Ovary (tissue), 7 donors: ENCODE measurements at regions not wholly inside any gene's neighbourhood (a gene's known extent, or its start where the extent isn't known, plus 50 kb on each side); places are given as distances from the start of the nearest gene placed in this dataset.
"Not testable (repeated sequence)": the region's sequence is repeated elsewhere in the genome, so short reads cannot be mapped to it uniquely, and the experiment has no call there.

Source experiments
- DNase-seq, 5 donors: peaks; one replicate each; pipeline ENCODE4 v3.0.0-alpha.2; 2019 to 2020
- H3K27ac ChIP-seq, 2 donors: fragments of 200-600 bp; one replicate each; pipeline versions ENCODE4 v1.5.1 to v1.8.0; 2019 to 2022
- H3K27me3 ChIP-seq: fragments of 200-600 bp; one replicate; pipeline ENCODE4 v1.8.0; 2022
- H3K36me3 ChIP-seq: fragments of 200-600 bp; sonication (generic); one replicate; pipeline ENCODE4 v1.5.1; 2019
- H3K4me1 ChIP-seq: one replicate; pipeline ENCODE4 v1.8.1; 2013; ENCODE audit warnings: mild to moderate bottlenecking, moderate library complexity; ENCODE audit not compliant: insufficient read depth
- H3K4me3 ChIP-seq: fragments of 200-600 bp; sonication (generic); one replicate; pipeline ENCODE4 v1.5.1; 2017
- H3K9me3 ChIP-seq, 2 donors: fragments of 200-600 bp in 1 of 2; sonication (generic) in 1 of 2; one replicate each; pipeline versions ENCODE4 v1.5.1 to v1.8.1; 2013 to 2019; ENCODE audit warnings: mild to moderate bottlenecking in 1 of 2, moderate library complexity in 1 of 2
- EP300 ChIP-seq: sonication (generic); formaldehyde crosslinking; IDR thresholded peaks from one replicate; pipeline ENCODE4 v1.6.1; 2017; ENCODE audit warnings: antibody characterized with exemption
- POLR2A ChIP-seq: fragments of 450-650 bp; IDR thresholded peaks from one replicate; pipeline ENCODE4 v1.6.1; 2017; ENCODE audit warnings: antibody characterized with exemption, mild to moderate bottlenecking, moderate library complexity
- WGBS, 3 donors: extraction: QIAGEN DNeasy Blood & Tissue Kit in 1 of 3; methylation state at CpG; one replicate each; pipeline versions ENCODE4 v1.1.5 to v1.1.7; 2013 to 2017; 5-methylcytosine and 5-hydroxymethylcytosine counted together
- intact Hi-C, 4 donors: fragments of 100-400 bp; cut with DNase I; formaldehyde crosslinking; loops; one replicate each; pipeline versions ENCODE4 v1.11.0 to v1.15.1; 2022 to 2023
- TF ChIP-seq, protein P1 (sequence below), 3 donors: fragments of 450-650 bp in 2 of 3; fragments of 200-600 bp in 1 of 3; IDR thresholded peaks; one replicate each; pipeline versions ENCODE4 v1.5.1 to v1.8.0; 2016 to 2022; ENCODE audit warnings: antibody characterized with exemption in 3 of 3, mild to moderate bottlenecking in 1 of 3
- donor health status: DM: no; HTN: no; CAD: no; lungs with moderate emphysema.
- donor health status: DM: no; HTN: no; CAD: no.
- donor health status: Bipolar disorder and iron deficiency.
- donor health status: DM: no; HTN: no; CAD: no.
- donor health status: DM: yes; HTN: yes; CAD: no.

DNA sequence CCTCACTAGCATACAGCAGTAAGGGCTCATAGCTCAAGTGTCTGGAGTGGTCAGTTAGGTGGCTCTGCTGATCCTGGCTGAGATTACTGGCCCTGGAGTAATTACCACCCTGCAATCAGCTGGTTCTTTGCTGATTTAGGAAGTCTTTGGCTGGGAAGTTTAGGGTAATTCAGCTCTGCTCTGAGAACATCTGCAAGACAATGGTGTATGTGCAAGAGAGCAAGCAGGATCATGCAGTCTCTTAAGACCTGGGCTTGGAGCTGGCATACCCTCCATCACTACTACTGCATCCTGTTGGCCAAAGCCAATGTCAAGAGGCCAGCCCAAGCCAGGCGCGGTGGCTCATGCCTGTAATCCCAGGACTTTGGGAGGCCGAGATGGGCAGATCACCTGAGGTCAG is 159.0 kb downstream of the NDUFA12 start:
- no peaks in the 10 kb centered on the region for H3K4me1 ChIP-seq
- TF ChIP-seq, protein P1, sequence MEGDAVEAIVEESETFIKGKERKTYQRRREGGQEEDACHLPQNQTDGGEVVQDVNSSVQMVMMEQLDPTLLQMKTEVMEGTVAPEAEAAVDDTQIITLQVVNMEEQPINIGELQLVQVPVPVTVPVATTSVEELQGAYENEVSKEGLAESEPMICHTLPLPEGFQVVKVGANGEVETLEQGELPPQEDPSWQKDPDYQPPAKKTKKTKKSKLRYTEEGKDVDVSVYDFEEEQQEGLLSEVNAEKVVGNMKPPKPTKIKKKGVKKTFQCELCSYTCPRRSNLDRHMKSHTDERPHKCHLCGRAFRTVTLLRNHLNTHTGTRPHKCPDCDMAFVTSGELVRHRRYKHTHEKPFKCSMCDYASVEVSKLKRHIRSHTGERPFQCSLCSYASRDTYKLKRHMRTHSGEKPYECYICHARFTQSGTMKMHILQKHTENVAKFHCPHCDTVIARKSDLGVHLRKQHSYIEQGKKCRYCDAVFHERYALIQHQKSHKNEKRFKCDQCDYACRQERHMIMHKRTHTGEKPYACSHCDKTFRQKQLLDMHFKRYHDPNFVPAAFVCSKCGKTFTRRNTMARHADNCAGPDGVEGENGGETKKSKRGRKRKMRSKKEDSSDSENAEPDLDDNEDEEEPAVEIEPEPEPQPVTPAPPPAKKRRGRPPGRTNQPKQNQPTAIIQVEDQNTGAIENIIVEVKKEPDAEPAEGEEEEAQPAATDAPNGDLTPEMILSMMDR (IDR thresholded peaks at IDR 0.05): no peak
- TF ChIP-seq EP300: no peak
- TF ChIP-seq POLR2A: no peak
- intact Hi-C loops: no loop called here
- no peaks in the 10 kb centered on the region for H3K9me3 ChIP-seq
- no peak overlapping the region for H3K27ac ChIP-seq
- WGBS, 3 donors: 91 to 97% (median 94%) methylated on average over 3 of the region's 3 CpGs
- no peaks in the 10 kb centered on the region for H3K36me3 ChIP-seq
- no peak for DNase-seq
- H3K27me3 ChIP-seq: no peaks in the 10 kb centered on the region
- no peak overlapping the region for H3K4me3 ChIP-seq

DNA sequence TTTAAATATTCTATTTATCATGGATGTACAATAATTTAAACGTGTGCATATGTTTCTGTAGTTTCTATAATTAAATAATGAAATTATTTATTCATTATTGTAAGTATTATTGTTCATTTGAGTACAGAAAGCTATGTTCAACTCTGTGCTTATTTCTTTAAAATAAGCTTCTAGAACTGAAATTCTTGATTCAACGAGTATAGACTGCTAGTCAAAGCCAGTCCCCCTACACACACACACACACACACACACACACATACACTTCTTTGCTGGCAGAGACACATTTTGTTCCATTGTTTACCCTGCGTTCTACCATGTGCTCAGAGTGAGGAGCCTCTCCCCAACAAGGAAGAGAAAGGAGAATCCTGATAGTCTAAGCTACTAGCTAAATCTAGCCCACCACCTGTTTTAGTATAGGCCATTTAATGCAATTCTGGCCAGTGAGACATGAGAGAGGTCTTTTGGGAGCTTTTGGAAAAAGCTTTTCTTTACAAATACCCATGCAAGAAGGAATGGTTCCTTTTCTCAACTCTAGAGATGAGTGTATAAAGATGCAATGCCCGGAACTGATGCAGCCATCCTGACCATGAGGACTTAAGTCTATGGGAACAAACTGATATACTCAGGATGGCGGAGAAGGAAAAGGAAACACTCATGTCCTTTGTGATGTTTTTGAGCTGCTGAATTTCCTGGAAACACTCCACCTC is 161.4 kb downstream of the NDUFA12 start:
- Histone ChIP-seq H3K4me3 (no peak overlapping the region), H3K9me3 (no peaks in the 10 kb centered on the region), H3K36me3 (no peaks in the 10 kb centered on the region), H3K27me3 (no peaks in the 10 kb centered on the region), H3K4me1 (no peaks in the 10 kb centered on the region), H3K27ac (no peak overlapping the region)
- DNase-seq: no peak
- no peak for TF ChIP-seq POLR2A
- TF ChIP-seq, protein P1 (IDR thresholded peaks at IDR 0.05): no peak
- TF ChIP-seq EP300: no peak
- intact Hi-C loops: no loop called here
- 84 to 85% (median 84%) methylated on average over 5 of the region's 5 CpGs for whole genome bisulfite sequencing, 3 donors

DNA sequence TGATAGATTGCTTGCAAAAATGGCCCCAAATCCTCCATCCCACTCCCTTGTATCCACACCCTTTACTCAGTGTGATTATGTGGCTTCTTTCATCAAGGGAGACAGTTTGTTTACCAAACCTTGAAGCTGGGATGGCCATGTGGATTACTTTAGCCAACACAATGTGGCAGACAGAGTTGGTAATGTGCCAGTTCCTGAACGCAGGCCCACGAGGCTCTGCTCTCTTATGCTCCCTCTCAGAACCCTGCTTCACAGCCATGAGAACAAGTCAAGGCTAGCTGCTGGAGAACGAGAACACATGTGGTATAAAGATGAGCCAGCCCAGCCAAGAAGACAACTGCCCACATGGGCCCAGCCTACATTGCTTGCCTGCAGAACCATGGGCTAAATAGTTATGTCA is 162.3 kb downstream of the NDUFA12 start:
- TF ChIP-seq, protein P1 (IDR thresholded peaks at IDR 0.05): no peak
- TF ChIP-seq POLR2A (no peak), EP300 (no peak)
- WGBS, 3 donors: 40 to 45% (median 44%) methylated on average over 3 of the region's 3 CpGs
- no peaks in the 10 kb centered on the region for H3K9me3 ChIP-seq
- DNase-seq: no peak
- no peaks in the 10 kb centered on the region for H3K4me1 ChIP-seq
- no peaks in the 10 kb centered on the region for H3K36me3 ChIP-seq
- H3K27ac ChIP-seq: no peak overlapping the region
- intact Hi-C loops: no loop called here
- H3K27me3 ChIP-seq: no peaks in the 10 kb centered on the region
- no peak overlapping the region for H3K4me3 ChIP-seq

DNA sequence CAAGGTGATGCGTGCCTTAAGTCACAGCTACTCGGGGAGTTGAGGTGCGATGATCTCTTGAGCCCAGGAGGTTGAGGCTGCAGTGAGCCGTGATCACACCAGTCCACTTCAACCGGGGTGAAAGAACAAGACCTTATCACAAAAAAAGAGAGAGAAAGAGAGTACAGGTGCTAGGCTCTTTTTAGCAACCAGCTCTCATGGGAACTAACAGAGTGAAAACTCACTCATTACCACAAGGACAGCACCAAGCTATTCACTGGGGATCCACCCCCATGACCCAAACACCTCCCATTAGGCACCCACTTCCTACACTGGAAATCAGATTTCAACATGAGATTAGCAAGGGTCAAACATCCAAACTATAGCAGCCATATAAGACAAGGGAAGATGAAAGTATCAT is 164.2 kb downstream of the NDUFA12 start:
- intact Hi-C loops: no loop called here
- WGBS, 3 donors: 96 to 97% (median 96%) methylated on average over 5 of the region's 5 CpGs
- TF ChIP-seq POLR2A (no peak), EP300 (no peak)
- TF ChIP-seq, protein P1 (IDR thresholded peaks at IDR 0.05): no peak

DNA sequence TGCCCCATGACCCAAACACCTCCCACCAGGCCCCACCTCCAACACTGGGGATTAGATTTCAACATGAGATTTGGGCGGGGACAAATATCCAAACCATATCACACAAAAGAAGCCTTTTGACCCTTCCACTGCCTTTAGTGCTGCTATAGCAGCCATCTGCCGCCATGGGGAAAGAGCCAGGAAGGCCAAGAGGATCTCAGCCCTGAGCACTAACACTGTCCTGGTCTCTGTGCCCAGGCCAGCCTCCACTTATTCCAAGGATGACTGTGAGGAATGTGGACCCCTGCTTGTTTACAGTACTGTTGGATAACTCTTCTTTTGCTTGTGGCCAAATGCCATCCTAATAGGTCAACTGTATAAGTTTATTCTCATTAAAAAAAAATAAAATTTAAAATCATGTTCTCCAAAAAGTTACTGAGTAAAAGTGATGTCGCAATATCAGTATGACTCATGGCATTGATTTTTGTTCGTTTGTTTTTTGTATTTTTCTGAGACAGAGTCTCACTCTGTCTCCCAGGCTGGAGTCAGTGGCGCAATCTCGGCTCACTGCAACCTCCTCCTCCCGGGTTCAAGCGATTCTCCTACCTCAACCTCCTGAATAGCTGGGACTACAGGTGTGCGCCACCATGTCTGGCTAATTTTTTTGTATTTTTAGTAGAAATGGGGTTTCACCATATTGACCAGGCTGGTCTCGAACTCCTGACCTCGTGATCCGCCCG is 166.4 kb downstream of the NDUFA12 start:
- DNase-seq, H3K27me3 ChIP-seq, H3K9me3 ChIP-seq, H3K4me3 ChIP-seq, H3K27ac ChIP-seq, H3K36me3 ChIP-seq, intact Hi-C loops, H3K4me1 ChIP-seq: not testable (repeated sequence)
- 90 to 93% (median 91%) methylated on average over 13 of the region's 13 CpGs for WGBS, 3 donors

More for the DNA sequence above, 164.2 kb downstream of the NDUFA12 start:
- no peaks in the 10 kb centered on the region for H3K4me1 ChIP-seq
- H3K4me3 ChIP-seq: no peak overlapping the region
- H3K9me3 ChIP-seq: no peaks in the 10 kb centered on the region
- no peak overlapping the region for H3K27ac ChIP-seq
- no peak for DNase-seq
- no peaks in the 10 kb centered on the region for H3K36me3 ChIP-seq
- no peaks in the 10 kb centered on the region for H3K27me3 ChIP-seq
